Endothelial cell of umbilical vein (primary cell): ENCODE measurements at regions not wholly inside any gene's neighbourhood (a gene's known extent, or its start where the extent isn't known, plus 50 kb on each side); places are given as distances from the start of the nearest gene placed in this dataset.

Source experiments
- BruUV-seq: library from RNA; stranded (reverse); fragments of 400-500 nt; replicated peaks from 2 replicates; lab custom pipeline; 2021; lab: Mats Ljungman, UMichigan
- CTCF ChIA-PET: fragments of 300-600, 350-600 bp; sonication (Branson Sonifier 250); formaldehyde crosslinking; loops from one replicate; lab custom pipeline; 2021; ENCODE audit warnings: antibody characterized with exemption, inconsistent platforms; lab: Charles Lee
- POLR2A ChIA-PET: fragments of 300-600, 350-600 bp; sonication (Branson Sonifier 250); formaldehyde crosslinking; loops from one replicate; lab custom pipeline; 2021; ENCODE audit warnings: antibody characterized with exemption, inconsistent platforms; lab: Charles Lee
- DNase-seq: peaks from one replicate; pipeline ENCODE4 v3.0.0-alpha.2; 2011; ENCODE audit warnings: low read depth, low spot score
- FAIRE-seq: peaks from 2 replicates; lab custom pipeline; 2011; peaks lifted over from hg19 to GRCh38; lab: Jason Lieb, UNC
- H2AFZ ChIP-seq: 2 replicates; pipeline ENCODE4 v1.6.0; 2012; ENCODE audit warnings: low read depth, low read length, control low read depth, inconsistent platforms
- H3K27ac ChIP-seq: 2 replicates; pipeline ENCODE4 v1.5.1; 2011; ENCODE audit warnings: low read depth, mild to moderate bottlenecking, control low read depth, low read length, moderate library complexity; ENCODE audit not compliant: insufficient read depth
- H3K27me3 ChIP-seq, 2 experiments: 2 replicates each; pipeline versions ENCODE4 v1.6.0 to v1.6.1; 2011; ENCODE audit warnings: low read length in 2 of 2, mixed read lengths in 1 of 2; ENCODE audit not compliant: control insufficient read depth in 2 of 2, insufficient read depth in 2 of 2
- H3K36me3 ChIP-seq, 2 experiments: 2 replicates in 1 of 2; 3 replicates in 1 of 2; pipeline ENCODE4 v1.5.1; 2011; ENCODE audit warnings: low read length in 2 of 2, mild to moderate bottlenecking in 1 of 2, moderate library complexity in 1 of 2; ENCODE audit not compliant: control insufficient read depth in 2 of 2, insufficient read depth in 2 of 2; ENCODE audit errors: extremely low read depth in 1 of 2
- H3K4me1 ChIP-seq: 3 replicates; pipeline ENCODE4 v1.5.1; 2011; ENCODE audit warnings: mild to moderate bottlenecking, low read length; ENCODE audit not compliant: control insufficient read depth, insufficient read depth; ENCODE audit errors: extremely low read depth
- H3K4me2 ChIP-seq: 2 replicates; pipeline ENCODE4 v1.6.1; 2011; ENCODE audit warnings: low read length, control low read depth, mixed read lengths; ENCODE audit not compliant: insufficient read depth
- H3K4me3 ChIP-seq, 3 experiments: fragments of 200-600 bp in 1 of 3; sonication (generic), shearing (Covaris generic) in 1 of 3; replicated peaks in 1 of 3; 2 replicates each; pipeline ENCODE4 v1.5.1; 2011 to 2016; ENCODE audit warnings: control low read depth in 3 of 3, low read length in 3 of 3, mild to moderate bottlenecking in 2 of 3, inconsistent platforms in 1 of 3, low read depth in 1 of 3, moderate library complexity in 1 of 3; ENCODE audit not compliant: insufficient read depth in 1 of 3
- H3K79me2 ChIP-seq: 2 replicates; pipeline ENCODE4 v1.6.0; 2012; ENCODE audit warnings: low read length, inconsistent platforms; ENCODE audit not compliant: control insufficient read depth, insufficient read depth
- H3K9ac ChIP-seq: replicated peaks from 2 replicates; pipeline ENCODE3; 2011; ENCODE audit warnings: low read length, control low read depth; ENCODE audit not compliant: insufficient read depth; ENCODE audit errors: extremely low read depth
- H3K9me1 ChIP-seq: replicated peaks from 3 replicates; pipeline ENCODE4 v1.6.0; 2011; ENCODE audit warnings: mild to moderate bottlenecking, low read length; ENCODE audit not compliant: control insufficient read depth, insufficient read depth; ENCODE audit errors: extremely low read depth
- H3K9me3 ChIP-seq: replicated peaks from 2 replicates; pipeline ENCODE4 v1.5.1; 2012; ENCODE audit warnings: low read length, inconsistent platforms; ENCODE audit not compliant: control insufficient read depth, insufficient read depth
- H4K20me1 ChIP-seq: replicated peaks from 2 replicates; pipeline ENCODE3; 2011; ENCODE audit warnings: mild to moderate bottlenecking, low read length; ENCODE audit not compliant: control insufficient read depth, insufficient read depth; ENCODE audit errors: extremely low read depth
- CTCF ChIP-seq, 2 donors: IDR thresholded peaks; 1 replicate in 1 of 2; 2 replicates in 1 of 2; pipeline ENCODE4 v1.5.1; 2011; ENCODE audit warnings: low read length in 2 of 2, mild to moderate bottlenecking in 2 of 2, moderate library complexity in 2 of 2, control low read depth in 1 of 2, inconsistent platforms in 1 of 2, low read depth in 1 of 2; ENCODE audit not compliant: insufficient read depth in 1 of 2; ENCODE audit errors: extremely low read depth in 1 of 2
- EZH2 ChIP-seq: IDR thresholded peaks from 2 replicates; pipeline ENCODE4 v1.6.1; 2012; ENCODE audit warnings: borderline replicate concordance, low read depth, mild to moderate bottlenecking, moderate library complexity, low read length, inconsistent platforms; ENCODE audit not compliant: severe bottlenecking
- FOS ChIP-seq: IDR thresholded peaks from 2 replicates; pipeline ENCODE4 v1.6.1; 2011; ENCODE audit warnings: mild to moderate bottlenecking, low read length, moderate library complexity, borderline replicate concordance; ENCODE audit not compliant: insufficient read depth
- GATA2 ChIP-seq: IDR thresholded peaks from 2 replicates; pipeline ENCODE4 v1.7.0; 2011; ENCODE audit warnings: low read depth, mild to moderate bottlenecking, moderate library complexity, mixed read lengths, low read length; ENCODE audit not compliant: insufficient read length, insufficient read depth
- JUN ChIP-seq: IDR thresholded peaks from 2 replicates; pipeline ENCODE4 v1.6.1; 2011; ENCODE audit warnings: borderline replicate concordance, low read depth; ENCODE audit not compliant: insufficient read length, insufficient read depth
- MAX ChIP-seq: IDR thresholded peaks from 2 replicates; pipeline ENCODE4 v1.6.1; 2011; ENCODE audit not compliant: insufficient read depth, insufficient read length
- MYC ChIP-seq: IDR thresholded peaks from one replicate; pipeline ENCODE4 v1.6.1; 2011; ENCODE audit warnings: mild to moderate bottlenecking, low read depth, low read length
- POLR2A ChIP-seq: IDR thresholded peaks from 2 replicates; pipeline ENCODE4 v1.6.1; 2012; ENCODE audit warnings: low read depth, mild to moderate bottlenecking, control low read depth, low read length
- POLR2AphosphoS5 ChIP-seq: IDR thresholded peaks from 2 replicates; pipeline ENCODE4 v1.6.1; 2012; ENCODE audit warnings: low read depth, mild to moderate bottlenecking, control low read depth, low read length, moderate library complexity; ENCODE audit not compliant: insufficient read depth
- dilution Hi-C: fragments of 300-500 bp; cut with MboI; formaldehyde crosslinking; loops from one replicate; pipeline ENCODE4 v1.15.0; 2019; ENCODE audit warnings: low sequenced_read_pairs; ENCODE audit not compliant: extremely low pct_ligation_motif_present
- intact Hi-C: fragments of 100-400 bp; cut with micrococcal nuclease; formaldehyde crosslinking; loops from one replicate; pipeline ENCODE4 v1.10.0; 2022

GRCh38 chr4:166535865-166536264 lies 662.8 kb downstream of the TLL1 start:
- no peak overlapping the region for H3K4me2 ChIP-seq
- no peaks in the 10 kb centered on the region for H3K27me3 ChIP-seq
- no peaks in the 10 kb centered on the region for H4K20me1 ChIP-seq
- CTCF ChIA-PET, result no interaction called here
- POLR2A ChIA-PET, result no interaction called here
- no peaks in the 10 kb centered on the region for H3K36me3 ChIP-seq
- dilution Hi-C loops, result no loop called here
- intact Hi-C loops, result no loop called here
- H3K9ac ChIP-seq, result no peak overlapping the region
- H3K4me3 ChIP-seq, result no peak overlapping the region
- TF ChIP-seq GATA2 (no peak), FOS (no peak), MYC (no peak), POLR2AphosphoS5 (no peak), MAX (no peak), JUN (no peak), POLR2A (no peak)
- H2AFZ ChIP-seq, result no peak overlapping the region
- no TSS peak for BruUV-seq
- no peaks in the 10 kb centered on the region for H3K9me1 ChIP-seq
- H3K79me2 ChIP-seq, result no peaks in the 10 kb centered on the region
- DNase-seq, result no peak
- H3K9me3 ChIP-seq, result no peaks in the 10 kb centered on the region
- H3K4me1 ChIP-seq, result no peaks in the 10 kb centered on the region
- no peak overlapping the region for H3K27ac ChIP-seq
- no peak for FAIRE-seq

GRCh38 chr4:166538491-166539005 lies 665.5 kb downstream of the TLL1 start:
- Histone ChIP-seq H3K9me1 (no peaks in the 10 kb centered on the region), H3K9me3 (no peaks in the 10 kb centered on the region), H3K4me2 (no peak overlapping the region), H3K9ac (no peak overlapping the region), H3K36me3 (no peaks in the 10 kb centered on the region), H2AFZ (no peak overlapping the region), H3K4me1 (no peaks in the 10 kb centered on the region), H3K79me2 (no peaks in the 10 kb centered on the region), H3K4me3 (no peak overlapping the region), H3K27me3 (no peaks in the 10 kb centered on the region), H3K27ac (no peak overlapping the region), H4K20me1 (no peaks in the 10 kb centered on the region)
- POLR2A ChIA-PET, result no interaction called here
- TF ChIP-seq CTCF (IDR thresholded peaks at IDR 0.05; ENCODE audit: extremely low read depth in 1 of 2, insufficient read depth in 1 of 2, low read depth in 1 of 2, low read length in 2 of 2), result no peak
- no peak for TF ChIP-seq POLR2AphosphoS5
- no peak for TF ChIP-seq EZH2
- TF ChIP-seq MAX, result no peak
- TF ChIP-seq POLR2A, result no peak
- no peak for TF ChIP-seq FOS
- TF ChIP-seq MYC, result no peak
- TF ChIP-seq JUN, result no peak
- no peak for TF ChIP-seq GATA2
- intact Hi-C loops, result no loop called here
- dilution Hi-C loops, result no loop called here
- BruUV-seq, result no TSS peak
- CTCF ChIA-PET, result no interaction called here
- FAIRE-seq, result no peak
- DNase-seq, result no peak
